HL-60 (cell line): ENCODE measurements at regions not wholly inside any gene's neighbourhood (a gene's known extent, or its start where the extent isn't known, plus 50 kb on each side); places are given as distances from the start of the nearest gene placed in this dataset.

Experiments
- DNase-seq, 2 experiments: peaks; one replicate each; pipeline ENCODE4 v3.0.0-alpha.2; 2010 to 2020; ENCODE audit warnings: low read depth in 1 of 2, low spot score in 1 of 2
- H3K27ac ChIP-seq: fragments of 250-450 bp; sonication (Bioruptor Pico); replicated peaks from 2 replicates; pipeline ENCODE4 v1.5.1; 2020; ENCODE audit warnings: mild to moderate bottlenecking, moderate library complexity
- H3K27me3 ChIP-seq: fragments of 250-450 bp; sonication (Bioruptor Pico); 2 replicates; pipeline ENCODE4 v1.5.1; 2021; ENCODE audit warnings: mild to moderate bottlenecking, moderate library complexity; ENCODE audit not compliant: insufficient read depth, poor library complexity, severe bottlenecking
- H3K4me3 ChIP-seq: replicated peaks from 2 replicates; pipeline ENCODE4 v1.5.1; 2011; ENCODE audit warnings: mild to moderate bottlenecking, control low read depth, low read length; ENCODE audit not compliant: insufficient read depth
- GABPA ChIP-seq: IDR thresholded peaks from 2 replicates; pipeline ENCODE4 v1.6.1; 2012; ENCODE audit warnings: low read depth
- POLR2AphosphoS5 ChIP-seq: IDR thresholded peaks from 2 replicates; pipeline ENCODE4 v1.6.1; 2012; ENCODE audit warnings: low read depth
- SPI1 ChIP-seq: IDR thresholded peaks from 2 replicates; pipeline ENCODE4 v1.6.1; 2012; ENCODE audit warnings: low read depth, mild to moderate bottlenecking, borderline replicate concordance
- TF ChIP-seq, protein P1 (sequence below): IDR thresholded peaks from one replicate; pipeline ENCODE4 v1.5.1; 2011; ENCODE audit warnings: low read length, control low read depth, inconsistent platforms; ENCODE audit not compliant: insufficient read depth
- TF ChIP-seq, protein P2 (sequence below): IDR thresholded peaks from 2 replicates; pipeline ENCODE4 v1.6.1; 2012; ENCODE audit warnings: low read depth; ENCODE audit not compliant: insufficient replicate concordance

DNA sequence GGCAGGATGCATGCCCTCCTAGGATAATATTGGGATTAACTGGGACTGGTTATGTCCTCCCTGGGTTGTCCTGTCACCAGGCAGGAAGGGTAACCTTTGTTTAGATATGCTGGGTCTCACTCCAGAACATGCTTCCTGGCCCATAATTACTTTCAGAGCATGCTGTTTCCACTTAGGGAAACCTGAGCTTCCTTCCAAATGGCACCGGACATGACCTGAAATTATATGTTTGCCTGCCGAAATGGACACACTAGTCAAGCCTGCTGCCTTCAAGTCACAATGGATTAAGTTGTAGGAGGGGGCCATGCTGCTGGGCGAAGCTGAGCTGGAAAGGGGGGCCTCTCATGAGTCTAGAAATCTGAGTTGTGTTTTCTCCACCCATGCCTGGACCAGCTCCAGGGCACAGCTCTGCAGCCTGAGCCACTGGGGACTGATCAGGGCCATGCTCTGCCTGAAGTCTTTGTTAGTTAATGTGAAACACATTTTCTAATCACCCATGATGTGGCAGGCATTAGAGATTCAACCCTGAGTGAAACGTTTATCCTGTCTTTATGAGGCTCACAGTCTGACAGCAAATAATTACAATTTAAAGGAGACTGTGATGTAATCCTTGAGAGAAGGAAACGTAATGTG lies 273.3 kb downstream of the TNS1 start:
- Histone ChIP-seq H3K27me3 (peaks cover 10% of the 10 kb centered on the region), H3K27ac (no peak overlapping the region), H3K4me3 (no peak overlapping the region)
- no peak for DNase-seq
- TF ChIP-seq, protein P1, sequence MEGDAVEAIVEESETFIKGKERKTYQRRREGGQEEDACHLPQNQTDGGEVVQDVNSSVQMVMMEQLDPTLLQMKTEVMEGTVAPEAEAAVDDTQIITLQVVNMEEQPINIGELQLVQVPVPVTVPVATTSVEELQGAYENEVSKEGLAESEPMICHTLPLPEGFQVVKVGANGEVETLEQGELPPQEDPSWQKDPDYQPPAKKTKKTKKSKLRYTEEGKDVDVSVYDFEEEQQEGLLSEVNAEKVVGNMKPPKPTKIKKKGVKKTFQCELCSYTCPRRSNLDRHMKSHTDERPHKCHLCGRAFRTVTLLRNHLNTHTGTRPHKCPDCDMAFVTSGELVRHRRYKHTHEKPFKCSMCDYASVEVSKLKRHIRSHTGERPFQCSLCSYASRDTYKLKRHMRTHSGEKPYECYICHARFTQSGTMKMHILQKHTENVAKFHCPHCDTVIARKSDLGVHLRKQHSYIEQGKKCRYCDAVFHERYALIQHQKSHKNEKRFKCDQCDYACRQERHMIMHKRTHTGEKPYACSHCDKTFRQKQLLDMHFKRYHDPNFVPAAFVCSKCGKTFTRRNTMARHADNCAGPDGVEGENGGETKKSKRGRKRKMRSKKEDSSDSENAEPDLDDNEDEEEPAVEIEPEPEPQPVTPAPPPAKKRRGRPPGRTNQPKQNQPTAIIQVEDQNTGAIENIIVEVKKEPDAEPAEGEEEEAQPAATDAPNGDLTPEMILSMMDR = no peak
- TF ChIP-seq, protein P2, sequence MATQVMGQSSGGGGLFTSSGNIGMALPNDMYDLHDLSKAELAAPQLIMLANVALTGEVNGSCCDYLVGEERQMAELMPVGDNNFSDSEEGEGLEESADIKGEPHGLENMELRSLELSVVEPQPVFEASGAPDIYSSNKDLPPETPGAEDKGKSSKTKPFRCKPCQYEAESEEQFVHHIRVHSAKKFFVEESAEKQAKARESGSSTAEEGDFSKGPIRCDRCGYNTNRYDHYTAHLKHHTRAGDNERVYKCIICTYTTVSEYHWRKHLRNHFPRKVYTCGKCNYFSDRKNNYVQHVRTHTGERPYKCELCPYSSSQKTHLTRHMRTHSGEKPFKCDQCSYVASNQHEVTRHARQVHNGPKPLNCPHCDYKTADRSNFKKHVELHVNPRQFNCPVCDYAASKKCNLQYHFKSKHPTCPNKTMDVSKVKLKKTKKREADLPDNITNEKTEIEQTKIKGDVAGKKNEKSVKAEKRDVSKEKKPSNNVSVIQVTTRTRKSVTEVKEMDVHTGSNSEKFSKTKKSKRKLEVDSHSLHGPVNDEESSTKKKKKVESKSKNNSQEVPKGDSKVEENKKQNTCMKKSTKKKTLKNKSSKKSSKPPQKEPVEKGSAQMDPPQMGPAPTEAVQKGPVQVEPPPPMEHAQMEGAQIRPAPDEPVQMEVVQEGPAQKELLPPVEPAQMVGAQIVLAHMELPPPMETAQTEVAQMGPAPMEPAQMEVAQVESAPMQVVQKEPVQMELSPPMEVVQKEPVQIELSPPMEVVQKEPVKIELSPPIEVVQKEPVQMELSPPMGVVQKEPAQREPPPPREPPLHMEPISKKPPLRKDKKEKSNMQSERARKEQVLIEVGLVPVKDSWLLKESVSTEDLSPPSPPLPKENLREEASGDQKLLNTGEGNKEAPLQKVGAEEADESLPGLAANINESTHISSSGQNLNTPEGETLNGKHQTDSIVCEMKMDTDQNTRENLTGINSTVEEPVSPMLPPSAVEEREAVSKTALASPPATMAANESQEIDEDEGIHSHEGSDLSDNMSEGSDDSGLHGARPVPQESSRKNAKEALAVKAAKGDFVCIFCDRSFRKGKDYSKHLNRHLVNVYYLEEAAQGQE = no peak

DNA sequence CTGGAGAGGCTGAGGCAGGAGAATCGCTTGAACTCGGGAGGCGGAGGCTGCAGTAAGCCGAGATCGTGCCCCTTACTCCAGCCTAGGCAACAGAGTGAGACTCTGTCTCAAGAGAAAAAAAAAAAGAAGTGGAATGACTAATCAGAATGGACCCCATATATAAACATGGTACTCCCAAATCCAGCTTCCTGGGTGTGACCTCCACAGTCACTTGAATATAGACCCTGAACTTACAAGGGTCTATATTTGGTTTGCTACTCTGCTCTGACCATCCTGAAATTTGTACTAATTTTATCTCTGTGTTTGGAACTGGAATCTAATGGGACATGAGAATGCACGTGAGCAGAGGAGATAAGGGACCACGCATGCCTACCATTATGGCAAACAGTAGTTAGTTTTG lies 275.0 kb downstream of the TNS1 start:
- Histone ChIP-seq H3K4me3 (no peak overlapping the region), H3K27me3 (peaks cover 4% of the 10 kb centered on the region), H3K27ac (no peak overlapping the region)
- TF ChIP-seq POLR2AphosphoS5 (no peak), SPI1 (no peak), GABPA (no peak)
- TF ChIP-seq, protein P1 = no peak
- TF ChIP-seq, protein P2 = no peak
- no peak for DNase-seq

DNA sequence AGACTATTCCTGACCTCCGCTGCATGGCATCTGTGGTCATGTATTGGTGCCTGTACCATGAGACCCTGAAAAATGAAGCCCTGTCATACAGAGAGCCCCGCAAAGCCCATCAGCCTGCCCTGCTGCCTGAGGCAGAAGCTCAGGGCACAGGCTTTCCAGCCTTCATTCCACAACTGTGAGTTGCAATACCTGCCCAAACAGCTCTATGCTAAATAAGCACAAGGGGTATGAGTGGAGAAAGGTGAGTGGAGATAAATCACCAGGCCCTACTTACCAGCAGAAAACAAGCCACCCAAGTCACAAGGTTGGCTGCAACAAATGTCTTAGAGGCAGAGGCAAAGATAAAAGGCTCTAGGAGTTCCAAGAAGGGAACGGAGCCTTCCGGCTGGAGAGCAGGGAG lies 277.4 kb downstream of the TNS1 start:
- TF ChIP-seq, protein P2 = no peak
- TF ChIP-seq POLR2AphosphoS5 (no peak), SPI1 (no peak), GABPA (no peak)
- TF ChIP-seq, protein P1 = no peak
- no peak for DNase-seq
- H3K27ac ChIP-seq = no peak overlapping the region
- no peak overlapping the region for H3K4me3 ChIP-seq
- no peaks in the 10 kb centered on the region for H3K27me3 ChIP-seq
